HG02763 (cell line): ENCODE measurements at regions not wholly inside any gene's neighbourhood (a gene's known extent, or its start where the extent isn't known, plus 50 kb on each side); places are given as distances from the start of the nearest gene placed in this dataset.

Experiments used
- ATAC-seq: cut with Tn5 transposase; IDR thresholded peaks from one replicate; pipeline ENCODE4 v1.9.1; 2021; ENCODE audit warnings: mild to moderate bottlenecking, moderate library complexity; ENCODE audit not compliant: unreplicated experiment

DNA sequence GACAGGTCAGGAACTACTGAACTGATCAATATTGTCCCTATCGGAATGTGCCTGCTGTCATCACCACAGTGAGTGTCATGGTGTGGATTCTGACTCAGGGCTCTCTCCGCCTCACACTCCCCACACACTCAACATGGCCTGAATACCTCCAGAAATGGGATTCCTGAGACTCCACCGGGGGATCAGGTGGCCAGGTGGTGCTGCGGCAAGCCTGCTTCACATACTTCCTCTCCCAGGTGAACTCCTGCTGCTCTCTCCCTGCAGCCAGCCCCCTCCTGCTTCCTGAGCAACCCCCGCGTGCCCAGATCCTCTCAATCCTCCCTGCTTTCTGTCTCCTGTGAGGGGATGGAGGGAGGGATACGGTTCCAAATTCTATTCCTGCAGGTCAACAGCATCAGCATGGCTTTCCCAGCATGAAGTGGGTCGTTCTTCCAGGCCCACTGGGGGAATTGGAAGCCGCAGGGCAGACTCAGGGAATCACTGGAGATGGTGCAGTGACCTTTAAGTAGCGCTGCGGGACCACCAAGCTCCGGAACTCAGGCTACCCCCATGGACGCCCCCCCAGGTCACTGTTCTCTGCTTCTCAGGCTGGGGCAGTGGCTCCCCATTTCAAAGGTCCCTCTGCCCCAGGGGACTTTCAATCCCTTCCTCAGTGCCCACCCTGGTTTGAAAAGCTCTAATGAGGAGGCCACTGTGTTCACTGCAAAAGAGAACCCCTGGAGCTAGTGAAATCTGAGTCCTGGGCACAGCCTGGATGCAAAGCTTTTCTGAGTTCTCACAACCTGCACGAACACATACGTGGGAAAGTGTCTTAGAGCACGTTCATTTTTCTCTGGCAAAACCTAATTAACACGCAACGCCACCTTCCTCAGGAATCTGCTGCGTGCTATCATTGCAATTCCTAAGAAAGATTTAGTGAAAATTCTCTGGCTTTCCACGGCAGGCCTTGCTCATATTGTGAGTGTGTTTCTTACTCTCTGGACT lies 168.4 kb downstream of the ZFP36L2 start:
- no peak for ATAC-seq

DNA sequence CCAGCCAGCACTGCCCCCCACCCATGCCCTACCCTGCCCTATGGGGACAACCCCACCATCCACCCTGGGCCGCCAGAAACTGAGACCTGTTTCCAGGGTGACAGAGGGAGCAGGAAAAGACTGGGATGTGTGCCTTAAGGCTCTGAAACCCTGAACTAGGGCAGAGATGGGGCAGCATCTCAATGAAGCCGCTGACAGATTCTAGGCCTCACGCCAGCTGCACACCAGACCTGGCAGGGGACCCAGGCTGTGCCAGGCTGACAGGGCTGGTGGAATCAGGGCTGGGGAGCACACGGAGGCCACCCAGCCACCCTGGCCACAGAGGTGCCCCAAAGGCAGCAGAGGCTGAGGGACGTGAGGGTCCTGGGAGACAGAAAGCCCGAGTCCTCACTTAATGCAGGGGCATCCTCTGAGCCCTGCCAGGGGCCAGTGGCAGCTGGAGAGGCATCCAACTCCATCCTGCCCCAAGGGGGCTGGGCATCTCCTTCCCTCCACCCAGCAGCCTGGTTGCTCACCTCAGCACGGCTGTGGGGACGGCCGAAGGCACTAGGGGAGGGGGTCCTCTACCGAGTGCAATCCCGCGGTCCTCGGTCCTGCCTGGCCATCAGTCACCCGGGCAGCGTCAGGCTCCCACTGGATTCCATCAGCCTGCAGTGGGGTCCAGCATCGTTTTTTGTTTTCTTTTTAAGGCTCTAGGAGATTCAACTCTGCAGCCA lies 169.2 kb downstream of the ZFP36L2 start:
- no peak for ATAC-seq

DNA sequence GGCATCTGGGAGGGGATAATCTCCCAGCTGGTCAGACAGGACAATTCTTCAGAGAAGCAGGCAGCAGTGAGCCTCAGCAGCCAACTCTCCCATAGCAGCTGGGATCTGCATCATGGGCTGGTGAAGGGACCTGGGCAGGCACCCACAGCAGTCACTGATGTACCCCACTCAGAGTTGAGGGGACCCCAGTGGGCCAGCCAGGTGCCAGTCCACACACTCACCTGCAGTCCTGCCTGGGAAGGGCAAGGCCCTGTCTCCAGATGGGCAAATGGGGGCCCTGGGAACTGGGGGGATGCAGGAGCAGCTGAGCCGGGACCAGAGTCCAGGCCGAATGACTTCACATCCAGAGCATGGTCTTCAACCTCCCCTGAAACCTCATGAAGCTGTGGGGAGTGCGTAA lies 170.4 kb downstream of the ZFP36L2 start:
- ATAC-seq: no peak

DNA sequence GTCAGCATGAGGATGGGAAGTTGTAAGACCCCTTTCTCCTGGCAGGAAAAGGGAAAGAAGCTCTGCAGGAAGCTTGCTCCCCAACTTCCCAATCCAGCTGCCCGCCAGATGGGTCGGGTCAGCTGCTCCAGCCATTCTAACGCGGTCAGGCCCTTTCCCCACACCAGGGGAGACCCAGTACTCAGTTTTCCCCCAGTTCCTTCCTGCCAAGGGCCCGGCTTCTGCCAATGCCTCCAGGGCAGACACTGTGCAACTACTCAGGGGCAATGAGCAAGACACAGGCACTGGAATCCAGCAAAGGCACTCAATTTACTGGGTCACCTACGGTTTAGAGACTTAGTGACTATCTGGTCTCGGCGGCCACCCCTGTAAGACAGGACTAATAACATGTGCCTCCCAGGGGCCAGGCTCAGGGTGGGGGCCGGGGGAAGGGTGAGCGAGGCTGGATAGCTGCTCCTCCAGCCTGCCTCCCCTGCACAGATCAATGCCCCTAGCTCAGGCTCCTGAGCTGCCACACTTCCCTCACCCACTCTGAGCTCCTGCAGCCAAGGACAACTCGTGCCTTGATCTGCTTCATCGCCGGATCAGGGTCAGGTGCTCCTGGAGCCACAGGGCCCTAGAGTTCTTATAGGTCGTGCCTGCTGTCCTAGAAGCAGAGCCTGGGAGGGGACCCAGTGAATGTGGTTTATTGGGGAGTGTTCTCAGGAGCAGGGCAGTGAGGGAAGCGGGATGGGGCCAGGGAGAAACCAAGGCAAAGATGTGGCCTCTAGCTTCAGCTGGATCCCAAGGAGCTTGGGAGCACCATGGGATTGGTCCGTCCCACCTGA lies 171.1 kb downstream of the ZFP36L2 start:
- no peak for ATAC-seq

DNA sequence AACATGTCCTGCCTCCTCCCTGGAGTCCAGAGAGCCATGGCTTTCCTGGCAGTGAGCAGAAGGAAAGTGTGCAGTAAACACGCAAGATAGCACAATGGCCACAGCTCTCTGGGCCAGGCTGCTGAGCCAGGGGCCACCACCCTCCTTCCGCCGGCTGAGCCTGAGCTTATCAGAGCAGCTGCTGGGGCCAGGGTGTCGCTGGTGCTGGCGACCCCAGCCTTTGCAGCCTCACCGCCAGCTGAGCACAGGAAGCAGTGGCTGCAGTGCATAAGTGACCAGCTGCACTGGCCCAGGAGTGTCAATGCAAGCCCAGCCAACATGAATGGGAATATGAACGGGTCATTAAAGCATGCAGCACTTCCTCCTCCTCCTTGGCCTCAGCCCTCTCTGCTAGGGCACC lies 172.0 kb downstream of the ZFP36L2 start:
- ATAC-seq: no peak

DNA sequence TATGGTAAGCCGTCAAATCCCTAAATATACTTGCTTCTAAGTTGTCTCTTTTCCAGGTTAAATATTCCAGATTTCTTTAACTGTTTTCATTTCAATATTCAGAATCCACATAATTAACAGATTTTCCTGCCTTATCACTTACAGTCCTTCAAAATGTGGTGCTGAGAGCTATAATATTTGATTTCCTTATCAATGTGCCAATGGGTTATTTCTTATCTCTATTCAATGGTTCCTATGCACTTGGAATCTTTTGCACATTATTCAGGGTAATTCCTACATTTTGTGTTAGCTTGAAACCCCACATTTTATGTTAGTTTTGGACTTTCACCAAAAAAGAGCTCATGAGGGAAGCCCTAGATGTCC lies 173.5 kb downstream of the ZFP36L2 start:
- no peak for ATAC-seq

DNA sequence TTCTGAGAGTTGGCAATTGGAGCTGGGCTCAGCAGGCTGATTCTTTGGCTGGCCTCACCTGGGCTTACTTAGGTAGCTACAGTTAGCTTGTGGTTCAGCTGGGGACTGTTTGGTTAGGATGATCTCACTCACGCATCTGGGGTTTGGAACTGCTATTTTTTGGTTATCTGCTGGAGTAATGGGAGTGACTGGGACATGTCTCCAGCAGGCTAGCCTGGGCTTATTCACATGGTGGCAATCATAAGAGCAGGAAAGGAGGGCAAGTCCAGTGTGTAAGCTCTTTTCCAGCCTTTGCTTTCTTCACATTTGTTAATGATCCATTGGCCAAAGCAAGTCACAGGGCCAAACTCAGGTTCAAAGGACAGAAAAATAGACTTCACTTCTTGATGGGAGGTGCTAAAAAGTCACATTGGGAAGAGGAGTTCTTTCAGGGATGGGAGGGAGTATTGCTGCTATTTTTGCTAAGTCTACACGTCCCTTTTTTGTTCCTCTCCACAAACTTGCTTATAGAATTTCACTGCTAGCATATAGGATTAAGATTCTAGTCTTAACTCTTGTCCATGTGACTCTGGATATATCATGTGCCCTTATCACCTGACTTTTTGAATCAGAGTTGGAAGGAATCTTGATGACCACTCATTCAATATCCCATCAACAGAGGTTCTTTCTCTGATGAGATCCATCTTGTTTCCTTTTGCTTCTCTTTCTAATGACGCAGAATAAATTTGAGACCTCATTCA lies 174.0 kb downstream of the ZFP36L2 start:
- no peak for ATAC-seq

DNA sequence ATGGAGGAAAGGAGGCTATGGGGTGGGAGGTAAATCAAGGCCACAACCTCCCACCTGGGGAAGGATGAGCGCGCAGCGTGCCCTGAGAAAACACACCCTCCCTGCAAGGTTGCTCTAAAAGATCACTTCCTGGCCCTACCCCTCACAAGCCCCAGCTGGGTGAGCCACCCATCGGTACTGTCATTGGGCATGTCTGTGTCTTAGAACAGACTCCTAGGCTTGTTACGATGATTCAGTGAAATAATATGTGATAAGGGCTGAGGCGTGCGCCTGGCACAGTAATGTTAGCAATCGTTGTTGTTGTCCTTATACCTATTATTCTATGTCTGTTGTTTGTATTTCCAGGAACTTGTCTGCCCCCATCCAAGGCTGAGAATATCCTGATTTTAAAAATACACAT lies 175.1 kb downstream of the ZFP36L2 start:
- no peak for ATAC-seq

DNA sequence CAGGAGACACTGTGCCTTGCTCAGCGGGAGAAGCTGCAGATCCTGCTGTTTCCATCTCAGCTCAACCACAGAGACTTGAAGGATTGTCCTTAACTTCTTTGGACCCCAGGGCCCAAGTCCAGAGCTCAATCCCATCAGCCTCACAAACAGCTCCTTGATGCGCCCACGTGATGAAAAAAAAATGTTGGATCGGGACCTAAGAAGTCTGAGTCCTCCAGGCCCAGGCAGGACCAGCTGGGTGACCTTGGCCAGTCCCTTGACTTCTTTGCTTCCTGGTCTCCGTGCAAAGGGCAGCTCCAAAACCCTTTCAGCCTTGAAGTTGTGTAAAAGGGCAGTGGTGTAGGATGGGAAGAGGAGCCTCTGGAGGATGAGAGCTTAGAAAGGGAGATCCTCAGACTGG lies 175.5 kb downstream of the ZFP36L2 start:
- ATAC-seq: no peak

DNA sequence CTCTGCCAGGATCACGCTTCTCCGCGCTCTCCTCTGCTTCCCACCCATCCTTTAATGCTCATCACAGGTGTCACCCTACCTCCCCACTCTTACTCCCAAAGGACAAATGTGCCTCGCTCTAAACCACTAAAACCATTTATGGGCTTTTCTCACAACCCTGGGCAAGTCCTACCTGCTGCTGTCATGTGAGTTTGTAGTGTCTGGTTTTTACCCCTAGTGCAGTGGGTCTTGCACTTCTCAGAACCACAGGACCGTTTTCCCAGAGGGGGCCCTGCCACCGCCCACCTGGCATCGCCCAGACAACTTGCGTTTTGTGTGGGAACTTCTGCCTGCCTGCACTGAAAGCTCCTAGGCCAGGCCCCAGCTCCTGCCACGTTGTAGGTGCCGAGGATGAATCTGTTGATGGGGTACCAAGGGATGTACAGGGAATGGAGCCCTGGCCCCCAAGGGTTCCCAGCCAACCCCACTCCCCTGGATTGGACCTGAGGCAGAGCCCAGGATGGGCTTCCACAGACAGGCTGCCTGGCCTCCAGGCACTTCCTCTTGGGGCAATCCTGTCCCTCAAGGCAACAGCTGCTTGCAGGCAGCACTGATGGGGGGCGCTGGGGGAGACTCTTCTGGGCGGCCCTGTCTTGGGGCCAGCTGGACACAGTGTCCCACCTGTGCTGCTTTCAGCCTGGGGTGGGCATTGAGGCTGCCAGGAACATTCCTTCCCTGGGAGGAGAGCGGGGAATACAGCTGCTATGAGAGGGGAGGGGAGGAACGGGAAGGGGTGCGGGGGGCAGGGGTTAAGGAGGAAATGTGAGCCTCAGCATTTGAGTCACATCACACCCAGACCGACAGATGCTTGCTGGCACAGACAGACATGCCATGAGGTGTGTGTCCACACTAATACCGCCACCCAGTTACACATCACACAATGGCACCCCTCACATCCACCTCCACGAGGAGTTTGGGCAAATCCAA lies 176.3 kb downstream of the ZFP36L2 start:
- no peak for ATAC-seq

DNA sequence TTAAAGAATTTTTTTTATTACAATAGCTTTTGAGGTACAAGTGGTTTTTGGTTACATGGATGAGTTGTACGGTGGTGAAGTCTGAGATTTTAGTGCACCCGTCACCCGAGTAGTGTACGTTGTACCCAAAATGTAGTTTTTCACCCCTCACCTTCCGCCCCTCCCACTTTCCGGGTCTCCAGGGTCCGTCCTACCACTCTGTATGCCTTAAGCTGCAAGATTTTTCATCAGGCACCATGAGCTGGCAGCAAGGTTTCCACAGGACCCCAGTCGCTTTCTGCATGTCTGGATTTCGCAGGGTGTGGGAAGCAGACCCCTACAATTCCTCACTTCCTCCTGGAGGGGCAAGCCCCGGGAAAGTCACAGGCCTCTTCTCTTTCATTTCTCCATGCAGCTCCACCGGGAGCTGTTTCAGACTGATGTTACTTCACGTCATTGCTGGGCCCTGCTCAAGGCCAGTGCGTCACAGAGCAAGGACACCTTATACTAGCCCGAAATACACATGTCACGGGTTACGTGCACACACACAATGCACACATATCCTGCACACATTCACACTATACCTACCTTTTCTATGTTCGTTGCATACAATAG lies 179.1 kb downstream of the ZFP36L2 start:
- no peak for ATAC-seq

DNA sequence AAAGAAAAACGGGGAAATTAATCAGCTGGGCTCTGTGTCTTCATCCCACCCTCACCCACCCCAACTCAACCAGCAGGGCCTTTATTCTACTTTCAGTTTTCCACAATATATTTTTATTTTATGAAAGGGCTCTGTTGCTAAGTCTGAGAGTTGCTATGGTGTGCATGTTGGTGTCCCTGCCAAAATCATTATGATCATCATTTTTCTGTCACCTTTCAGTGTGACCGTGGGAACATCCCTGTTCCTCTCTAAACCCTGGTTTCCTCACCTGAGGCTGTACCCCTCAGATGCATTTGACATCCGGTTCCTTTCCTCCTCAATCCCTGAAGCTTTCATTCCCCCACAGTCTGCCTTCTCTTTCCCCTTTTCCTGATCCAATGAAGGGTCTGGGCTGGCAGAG lies 180.5 kb downstream of the ZFP36L2 start:
- no peak for ATAC-seq

DNA sequence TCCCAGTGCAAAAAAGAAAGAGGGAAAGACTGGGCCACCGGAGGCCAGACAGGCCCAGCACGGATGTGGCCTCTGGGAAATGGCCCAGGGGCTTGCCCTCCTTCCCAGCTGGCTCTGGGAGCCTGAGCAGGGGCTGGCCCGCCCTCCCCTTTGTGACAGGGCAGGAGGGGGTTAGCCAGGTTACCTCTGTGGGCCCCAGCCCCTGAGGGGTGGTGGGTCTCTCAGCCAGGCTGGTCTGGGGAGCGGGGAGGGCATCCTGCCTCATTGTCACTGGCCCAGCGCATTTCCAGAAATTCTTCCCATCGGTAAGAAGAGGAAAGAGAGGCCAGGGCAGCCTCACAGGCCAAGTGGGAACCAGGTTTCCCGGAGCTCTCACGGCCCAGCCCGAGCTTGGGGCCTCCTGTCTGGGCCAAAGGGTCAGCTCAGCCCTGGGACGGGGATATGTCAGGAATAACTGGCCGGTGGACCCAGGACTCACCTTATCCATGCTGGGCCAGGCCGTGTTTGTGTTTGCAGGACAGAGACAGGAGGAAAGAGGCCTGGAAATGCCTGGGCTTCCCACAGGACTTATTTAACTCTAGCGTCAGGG lies 182.2 kb downstream of the ZFP36L2 start:
- ATAC-seq: no peak

DNA sequence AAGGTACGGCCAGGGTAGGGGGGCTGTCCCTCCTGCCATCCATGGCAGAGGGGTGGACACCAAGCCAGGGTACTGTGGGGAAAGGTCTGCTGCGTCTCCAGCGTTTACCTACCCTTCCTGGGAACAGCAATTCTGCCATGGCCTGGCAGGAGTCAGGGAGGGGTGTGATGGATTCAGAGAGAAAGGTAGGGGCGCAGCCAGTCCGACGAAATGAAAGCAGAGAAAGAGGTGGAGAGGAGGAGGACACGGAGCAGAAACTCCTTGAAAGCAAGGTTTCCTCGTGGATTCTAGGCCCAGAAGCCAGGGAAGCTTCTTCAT lies 182.9 kb downstream of the ZFP36L2 start:
- ATAC-seq: no peak

DNA sequence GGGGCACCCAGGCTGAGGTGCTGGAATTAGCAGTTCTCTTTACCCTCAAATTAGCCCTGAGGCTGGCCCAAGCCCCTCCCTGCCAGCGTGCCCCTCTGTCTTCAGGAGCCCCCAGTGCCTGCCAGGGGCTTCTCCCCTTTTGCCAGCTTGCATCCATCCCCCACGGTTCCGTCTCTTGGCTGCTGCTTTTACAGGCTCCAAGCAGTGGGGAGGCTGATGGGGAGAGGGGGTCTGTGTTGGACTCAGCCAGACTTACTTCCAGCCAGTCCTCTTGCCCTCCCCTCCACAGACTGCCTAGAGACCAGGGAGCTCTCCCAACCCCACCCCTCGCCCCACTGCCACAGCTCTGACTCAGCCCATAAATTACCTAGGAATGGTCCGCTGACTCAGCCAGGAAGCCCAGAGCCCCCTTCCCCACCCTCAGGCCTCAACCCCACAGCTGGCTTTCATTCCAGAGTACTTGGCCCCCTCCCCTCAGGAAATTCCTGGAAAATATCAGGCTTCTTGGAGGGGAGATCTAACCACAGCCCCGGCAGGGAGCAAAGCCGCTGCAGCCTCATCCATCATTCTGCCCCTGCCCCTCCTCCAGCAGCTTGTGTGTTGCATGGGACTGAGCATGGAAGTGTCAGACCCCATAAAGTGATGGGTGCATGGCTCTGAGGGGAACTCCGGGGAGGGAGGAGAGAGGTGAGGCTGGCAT lies 184.6 kb downstream of the ZFP36L2 start:
- ATAC-seq: no peak

DNA sequence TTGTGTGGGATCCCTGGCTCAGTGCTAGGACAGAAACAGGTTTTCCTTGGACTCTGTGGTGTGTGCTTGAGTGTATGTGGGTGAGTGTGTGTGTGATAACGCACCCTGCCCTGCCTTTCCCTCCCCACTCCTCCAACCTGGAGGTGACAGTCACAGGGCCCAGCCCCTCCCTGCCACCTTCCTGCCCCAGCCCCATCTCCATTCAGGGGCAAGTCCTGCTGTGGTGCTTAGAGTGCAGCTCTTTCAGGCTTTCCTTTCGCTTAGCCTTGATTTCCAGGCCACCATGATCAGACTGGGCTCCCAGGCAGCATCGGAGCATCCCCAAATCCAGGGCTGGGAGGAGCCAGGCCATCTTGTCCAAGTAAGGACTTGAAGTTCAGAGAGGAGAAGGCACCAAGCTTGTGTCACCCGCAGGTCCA lies 185.2 kb downstream of the ZFP36L2 start:
- no peak for ATAC-seq

DNA sequence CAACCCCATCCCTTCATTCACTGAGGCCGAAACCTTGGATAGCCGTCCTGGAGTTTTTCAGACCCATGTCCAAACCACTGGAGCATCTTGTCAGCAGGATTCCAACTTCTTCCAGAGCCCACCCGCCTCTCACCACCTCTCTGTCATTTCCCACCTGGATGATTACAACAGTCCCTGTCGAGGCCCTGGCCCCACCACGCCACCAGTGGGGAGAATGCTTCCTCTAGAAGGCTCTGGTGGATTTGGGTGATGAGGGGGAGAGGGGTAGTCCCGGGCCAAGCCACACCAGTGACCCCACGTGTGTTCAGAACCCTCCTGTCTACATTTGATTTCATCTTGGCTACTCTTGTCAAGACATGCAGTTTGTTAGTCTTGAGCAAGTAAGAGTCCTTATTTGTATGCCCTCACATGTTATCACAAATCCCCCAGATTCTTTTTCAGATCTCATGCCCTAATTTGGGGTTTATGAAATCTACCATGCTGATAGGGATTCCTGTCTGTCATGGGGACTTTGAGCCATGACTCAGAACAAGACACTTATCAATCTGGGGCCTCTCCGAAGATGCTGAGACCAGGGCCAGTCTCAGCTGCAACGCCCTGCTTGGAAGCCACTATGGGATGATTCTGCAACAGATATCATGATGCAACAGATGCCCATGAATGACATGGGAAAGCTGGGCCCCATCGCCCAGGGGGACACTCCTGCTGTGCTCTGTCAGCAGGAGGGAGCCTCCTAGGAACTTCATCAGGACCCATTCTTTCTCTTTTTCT lies 186.1 kb downstream of the ZFP36L2 start:
- no peak for ATAC-seq
